ENCODE measurements at regions not wholly inside any gene's neighbourhood (a gene's known extent, or its start where the extent isn't known, plus 50 kb on each side); places are given as distances from the start of the nearest gene placed in this dataset.

GRCh38 chr20:23228912-23229311 is 121.7 kb upstream of the NXT1 start:
- no peak for DNase-seq

GRCh38 chr20:23227976-23228375 is 122.6 kb upstream of the NXT1 start:
- DNase-seq: no peak

GRCh38 chr20:23227274-23227673 is 123.3 kb upstream of the NXT1 start:
- DNase-seq: no peak

- DNase-seq: no peak
Observed at GRCh38 chr20:23226612-23227265, 123.9 kb upstream of the NXT1 start.

- DNase-seq: no peak
Observed at GRCh38 chr20:23225407-23226060, 125.1 kb upstream of the NXT1 start.

GRCh38 chr20:23224806-23225205 is 125.8 kb upstream of the NXT1 start:
- no peak for DNase-seq

- DNase-seq: no peak
Observed at GRCh38 chr20:23223908-23224580, 126.5 kb upstream of the NXT1 start.

GRCh38 chr20:23222531-23223200 is 127.9 kb upstream of the NXT1 start:
- DNase-seq: no peak

GRCh38 chr20:23217023-23217422 is 130.9 kb upstream of the CD93 start:
- no peak for DNase-seq

GRCh38 chr20:23215344-23215995 is 129.3 kb upstream of the CD93 start:
- DNase-seq: no peak

GRCh38 chr20:23214903-23215302 is 128.8 kb upstream of the CD93 start:
- DNase-seq: no peak

- DNase-seq: peak; percentile 45
Observed at GRCh38 chr20:23212464-23212995, 126.4 kb upstream of the CD93 start.

GRCh38 chr20:23212011-23212410 is 125.9 kb upstream of the CD93 start:
- DNase-seq: no peak

- DNase-seq: no peak
Observed at GRCh38 chr20:23211164-23211563, 125.0 kb upstream of the CD93 start.

GRCh38 chr20:23207826-23208540 is 121.9 kb upstream of the CD93 start:
- DNase-seq: no peak

- no peak for DNase-seq
Observed at GRCh38 chr20:23206995-23207394, 120.9 kb upstream of the CD93 start.

GRCh38 chr20:23206061-23206460 is 119.9 kb upstream of the CD93 start:
- no peak for DNase-seq

- DNase-seq: no peak
Observed at GRCh38 chr20:23205611-23206041, 119.5 kb upstream of the CD93 start.

GRCh38 chr20:23205211-23205610 is 119.1 kb upstream of the CD93 start:
- DNase-seq: no peak

- no peak for DNase-seq
Observed at GRCh38 chr20:23203951-23204730, 118.0 kb upstream of the CD93 start.

GRCh38 chr20:23203310-23203709 is 117.2 kb upstream of the CD93 start:
- DNase-seq: no peak
